AG10803 (cell line): ENCODE measurements at regions not wholly inside any gene's neighbourhood (a gene's known extent, or its start where the extent isn't known, plus 50 kb on each side); places are given as distances from the start of the nearest gene placed in this dataset.

Experiments
- DNase-seq: peaks from one replicate; pipeline ENCODE4 v3.0.0; 2010; ENCODE audit warnings: low read depth
- H3K4me3 ChIP-seq: 2 replicates; pipeline ENCODE4 v1.5.1; 2011; ENCODE audit warnings: mild to moderate bottlenecking, low read length, control low read depth
- TF ChIP-seq, protein P1 (sequence below): conservative IDR thresholded peaks from 2 replicates; pipeline ENCODE4 v1.5.1; 2011; ENCODE audit warnings: mild to moderate bottlenecking, low read length, control low read depth, inconsistent platforms

DNA sequence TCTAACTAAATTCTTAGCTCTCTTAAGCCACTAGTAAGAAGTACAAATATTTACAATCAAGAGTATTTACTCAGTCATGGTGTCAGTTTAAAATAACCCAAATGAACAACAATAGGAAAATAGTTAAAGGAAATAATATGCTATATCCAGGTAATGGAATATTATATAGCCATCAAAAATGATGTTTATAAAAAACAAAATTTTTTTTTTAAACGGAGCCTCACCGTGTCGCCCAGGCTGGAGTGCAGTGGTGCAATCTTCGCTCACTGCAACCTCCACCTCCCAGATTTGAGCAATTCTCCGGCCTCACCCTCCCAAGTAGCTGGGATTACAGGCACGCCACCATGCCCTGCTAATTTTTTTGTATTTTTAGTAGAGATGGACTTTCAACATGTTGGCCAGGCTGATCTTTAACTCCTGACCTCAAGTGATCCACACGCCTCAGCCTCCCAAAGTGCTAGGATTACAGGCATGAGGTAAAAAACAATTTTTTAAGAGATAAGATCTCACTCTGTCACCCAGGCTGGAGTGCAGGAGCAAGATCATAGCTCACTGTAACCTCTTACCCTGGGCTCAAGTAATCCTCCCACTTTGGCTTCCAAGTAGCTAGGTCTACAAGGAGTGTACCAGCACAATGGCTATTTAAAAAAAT is 132.5 kb downstream of the NOC3L start:
- no peak overlapping the region for H3K4me3 ChIP-seq
- no peak for DNase-seq
- TF ChIP-seq, protein P1, sequence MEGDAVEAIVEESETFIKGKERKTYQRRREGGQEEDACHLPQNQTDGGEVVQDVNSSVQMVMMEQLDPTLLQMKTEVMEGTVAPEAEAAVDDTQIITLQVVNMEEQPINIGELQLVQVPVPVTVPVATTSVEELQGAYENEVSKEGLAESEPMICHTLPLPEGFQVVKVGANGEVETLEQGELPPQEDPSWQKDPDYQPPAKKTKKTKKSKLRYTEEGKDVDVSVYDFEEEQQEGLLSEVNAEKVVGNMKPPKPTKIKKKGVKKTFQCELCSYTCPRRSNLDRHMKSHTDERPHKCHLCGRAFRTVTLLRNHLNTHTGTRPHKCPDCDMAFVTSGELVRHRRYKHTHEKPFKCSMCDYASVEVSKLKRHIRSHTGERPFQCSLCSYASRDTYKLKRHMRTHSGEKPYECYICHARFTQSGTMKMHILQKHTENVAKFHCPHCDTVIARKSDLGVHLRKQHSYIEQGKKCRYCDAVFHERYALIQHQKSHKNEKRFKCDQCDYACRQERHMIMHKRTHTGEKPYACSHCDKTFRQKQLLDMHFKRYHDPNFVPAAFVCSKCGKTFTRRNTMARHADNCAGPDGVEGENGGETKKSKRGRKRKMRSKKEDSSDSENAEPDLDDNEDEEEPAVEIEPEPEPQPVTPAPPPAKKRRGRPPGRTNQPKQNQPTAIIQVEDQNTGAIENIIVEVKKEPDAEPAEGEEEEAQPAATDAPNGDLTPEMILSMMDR = no peak

DNA sequence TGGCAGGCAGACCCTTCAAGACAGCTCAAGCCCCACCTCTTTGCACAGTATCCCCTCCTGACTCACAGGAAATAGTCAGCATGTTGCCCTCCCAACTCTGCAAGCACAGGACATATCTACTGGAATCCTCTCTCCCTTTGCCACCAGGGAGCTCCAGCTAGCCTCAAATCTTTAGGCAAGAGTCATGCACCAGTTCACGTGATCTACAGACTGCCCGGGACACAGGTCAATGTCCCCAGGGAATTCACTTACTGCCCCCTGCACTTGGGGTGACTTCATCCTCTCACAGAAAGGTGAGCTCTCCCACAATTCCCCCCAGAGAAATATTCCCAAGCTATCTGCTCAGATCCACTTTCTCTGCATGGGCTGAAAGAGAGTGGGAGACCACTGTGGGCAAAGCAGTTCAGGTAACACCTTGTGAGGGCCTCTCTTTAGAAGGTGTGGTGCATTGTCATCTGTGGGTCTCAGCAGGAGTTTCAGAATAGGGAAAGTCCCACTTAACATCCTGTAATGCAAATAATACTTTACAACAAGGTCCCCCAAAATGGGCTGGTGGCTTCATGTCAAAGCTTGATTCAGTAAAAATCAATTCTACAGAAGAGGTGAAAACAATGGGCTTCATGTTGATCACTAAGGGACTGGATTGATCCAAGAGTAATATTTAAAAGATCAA is 129.9 kb downstream of the NOC3L start:
- H3K4me3 ChIP-seq = no peak overlapping the region
- TF ChIP-seq, protein P1 = no peak
- DNase-seq = no peak

DNA sequence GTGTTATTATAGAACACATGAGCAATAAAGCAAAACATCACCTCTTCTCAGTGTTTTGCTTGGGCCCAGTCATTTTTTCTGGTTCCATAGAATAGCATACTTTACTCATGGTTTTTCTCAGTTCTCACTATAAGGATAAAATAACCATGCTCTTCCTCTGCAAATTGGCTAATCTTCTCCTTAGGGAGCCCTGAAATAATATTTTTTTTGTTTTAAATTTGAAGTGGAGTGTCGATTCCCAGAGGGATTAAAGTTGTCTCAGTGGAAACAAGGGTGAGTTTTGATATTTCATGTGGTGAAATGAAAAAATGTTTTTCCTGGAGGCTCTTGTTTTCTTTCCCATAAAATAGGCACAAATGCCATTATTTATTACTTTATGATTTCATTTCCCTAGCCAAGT is 127.3 kb downstream of the NOC3L start:
- TF ChIP-seq, protein P1 = no peak
- H3K4me3 ChIP-seq = no peak overlapping the region
- DNase-seq = no peak

DNA sequence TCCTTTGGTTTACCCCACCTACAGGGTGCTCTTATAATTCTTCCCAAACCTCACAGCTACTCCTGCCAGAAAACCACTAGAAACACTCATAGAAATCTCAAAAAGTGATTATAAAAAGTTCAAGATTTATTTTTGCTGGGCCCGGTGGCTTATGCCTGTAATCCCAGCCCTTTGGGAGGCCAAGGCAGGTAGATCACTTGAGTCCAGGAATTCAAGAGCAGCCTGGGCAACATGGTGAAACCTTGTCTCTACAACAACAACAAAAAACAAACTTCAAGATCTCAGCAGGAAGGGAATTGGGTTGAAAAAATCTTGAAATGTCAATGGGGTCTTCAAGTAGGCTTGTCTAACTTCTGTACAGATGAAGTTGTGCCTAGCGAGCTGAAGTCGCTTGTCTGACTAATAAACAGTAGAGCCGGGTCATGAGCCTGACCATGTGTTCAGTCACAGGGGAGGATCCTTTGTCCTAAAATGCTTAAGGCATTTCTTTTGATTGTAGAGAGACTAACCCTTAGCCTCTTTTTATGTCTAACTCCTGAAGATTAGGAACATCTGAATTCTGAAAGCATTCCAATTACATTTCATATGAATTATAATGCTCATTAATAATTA is 124.6 kb downstream of the NOC3L start:
- no peak for DNase-seq
- TF ChIP-seq, protein P1 = no peak

DNA sequence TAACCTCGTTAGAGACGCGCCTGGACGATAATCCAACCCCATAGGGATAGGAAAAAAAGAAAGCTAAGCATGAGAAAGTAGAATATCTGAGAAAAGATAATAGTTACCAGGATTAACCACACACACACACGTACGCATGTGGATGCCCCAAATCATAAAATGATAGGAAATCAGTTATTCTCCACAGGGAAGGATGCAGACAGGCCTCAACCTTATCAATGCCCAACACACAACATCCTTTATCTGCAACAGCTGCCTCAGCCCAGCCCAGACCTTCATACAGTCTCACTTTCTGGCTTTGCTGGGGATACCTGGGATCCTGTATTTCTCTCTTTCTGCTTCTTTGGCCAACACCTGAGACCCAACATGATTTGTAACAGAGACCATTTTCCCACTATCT is 123.0 kb downstream of the NOC3L start:
- no peak for DNase-seq
- TF ChIP-seq, protein P1 = no peak
- no peak overlapping the region for H3K4me3 ChIP-seq

More for the DNA sequence above, 124.6 kb downstream of the NOC3L start:
- H3K4me3 ChIP-seq = no peak overlapping the region

DNA sequence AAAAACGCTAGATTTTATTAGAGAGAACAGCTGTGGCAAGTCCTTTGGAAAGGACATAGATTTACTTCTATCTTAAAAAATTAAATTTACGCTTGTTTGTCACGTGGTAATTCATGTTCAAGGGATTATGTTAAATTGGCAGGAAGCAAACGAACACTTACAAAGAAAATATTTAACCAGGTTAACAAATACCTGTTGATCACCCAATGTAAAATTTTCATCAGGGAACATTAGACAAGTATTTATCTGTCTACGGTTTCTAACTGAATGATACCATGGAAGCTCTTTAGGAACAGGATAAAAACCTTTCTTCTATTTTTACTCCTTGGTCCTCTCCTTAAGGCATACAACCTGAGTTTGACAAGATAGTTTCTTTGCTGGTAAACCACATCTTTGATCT is 122.2 kb downstream of the NOC3L start:
- TF ChIP-seq, protein P1 = no peak
- no peak overlapping the region for H3K4me3 ChIP-seq
- DNase-seq = no peak

DNA sequence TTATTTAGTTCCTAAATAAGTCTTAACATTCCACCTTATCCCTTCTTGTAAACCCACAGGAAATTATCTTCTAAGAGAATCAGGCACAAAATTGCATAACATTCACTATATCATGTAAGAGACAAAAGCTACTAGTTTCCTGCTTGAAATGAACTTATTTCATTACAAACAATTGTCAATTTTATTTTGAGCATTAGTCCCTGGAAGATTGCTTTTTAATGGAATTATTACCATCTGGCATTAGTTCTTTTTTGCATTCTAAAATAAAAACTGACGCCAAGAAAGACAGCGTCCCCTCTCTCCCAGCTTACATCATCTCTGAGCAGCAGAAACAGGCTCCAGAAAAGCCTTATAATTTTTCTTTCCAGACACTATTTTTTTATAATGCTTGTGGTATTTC is 121.8 kb downstream of the NOC3L start:
- H3K4me3 ChIP-seq = no peak overlapping the region
- no peak for DNase-seq
- TF ChIP-seq, protein P1 = no peak
